GM18951 (cell line): ENCODE measurements at regions not wholly inside any gene's neighbourhood (a gene's known extent, or its start where the extent isn't known, plus 50 kb on each side); places are given as distances from the start of the nearest gene placed in this dataset.

Source experiments
- POLR2A ChIP-seq: IDR thresholded peaks from 4 replicates; pipeline ENCODE4 v1.6.1; 2011; ENCODE audit warnings: mild to moderate bottlenecking; ENCODE audit not compliant: insufficient read length, insufficient read depth; ENCODE audit errors: extremely low read depth
- in situ Hi-C: fragments of 300-500 bp; cut with MboI; formaldehyde crosslinking; loops from one replicate; pipeline ENCODE4 v1.12.0; 2022; ENCODE audit warnings: low sequenced_read_pairs, mixed read lengths, inconsistent platforms; ENCODE audit not compliant: unreplicated experiment

DNA sequence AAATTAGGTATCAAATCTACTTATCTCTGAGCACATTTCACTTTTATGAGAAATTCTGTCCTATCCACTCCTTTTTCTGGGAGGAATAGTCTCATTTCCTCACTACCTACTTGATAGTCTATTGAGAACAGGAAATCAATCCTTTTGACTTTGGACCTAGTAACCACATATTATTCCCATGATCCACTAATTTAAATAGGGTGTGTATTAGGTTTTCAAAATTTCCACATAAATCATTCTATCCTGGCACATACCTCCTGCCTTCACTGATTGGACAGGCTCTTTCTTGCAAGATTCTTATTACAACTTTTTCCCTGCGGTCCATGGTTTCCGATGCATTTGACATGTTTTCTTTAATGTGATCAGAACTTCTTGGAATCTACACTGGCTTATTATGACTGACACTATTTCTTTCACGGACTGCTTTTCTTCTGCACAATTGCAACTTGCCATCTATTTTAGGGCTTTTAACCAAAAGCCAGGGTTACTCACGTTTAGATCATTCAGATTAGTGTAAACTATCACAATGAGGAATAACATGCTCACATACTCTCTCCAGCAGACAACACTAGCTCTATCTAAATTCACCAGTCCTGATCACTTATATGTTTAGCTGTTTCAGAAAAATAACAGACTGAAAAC, 419.9 kb upstream of the SLIT2 start:
- no peak for TF ChIP-seq POLR2A
- in situ Hi-C loops: no loop called here

DNA sequence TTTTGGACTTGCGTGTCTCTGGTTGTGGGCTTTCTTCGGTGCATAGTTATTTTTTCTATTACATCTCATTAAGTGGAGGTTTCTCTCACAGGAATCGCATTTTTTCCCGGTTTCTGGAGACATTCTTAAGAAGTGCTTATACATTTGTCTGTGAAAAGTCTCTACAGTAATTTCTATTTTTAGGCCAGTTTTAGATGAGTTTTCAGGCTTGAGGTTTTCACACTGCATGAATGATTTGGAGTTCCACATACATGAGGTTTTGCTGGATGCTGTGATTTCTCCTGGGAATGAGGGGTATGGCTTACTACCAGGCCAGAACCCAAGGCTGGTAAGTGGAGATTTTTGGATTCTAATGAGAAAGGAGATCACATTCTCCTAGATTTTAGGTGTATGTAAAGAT, 422.6 kb upstream of the SLIT2 start:
- no peak for TF ChIP-seq POLR2A
- in situ Hi-C loops: no loop called here

DNA sequence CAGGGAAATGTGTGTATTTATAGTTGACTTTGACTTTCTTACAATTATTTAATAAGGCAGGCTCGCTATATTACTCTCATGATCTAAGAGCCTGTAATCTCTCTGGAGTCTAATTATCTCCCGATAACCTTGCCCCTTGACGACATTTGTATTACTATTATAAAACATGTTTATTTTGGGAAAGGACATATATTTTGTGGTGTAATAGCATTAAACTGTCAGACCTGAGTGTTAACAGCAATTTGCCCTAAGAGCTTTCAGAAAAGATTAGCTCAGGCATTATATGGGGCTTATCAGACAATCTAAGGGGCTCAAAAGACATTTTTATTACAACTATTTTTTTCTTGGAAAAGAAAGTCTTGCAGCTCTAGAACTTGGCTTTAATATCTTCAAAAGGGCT, 427.9 kb upstream of the SLIT2 start:
- in situ Hi-C loops: no loop called here
- TF ChIP-seq POLR2A: no peak

DNA sequence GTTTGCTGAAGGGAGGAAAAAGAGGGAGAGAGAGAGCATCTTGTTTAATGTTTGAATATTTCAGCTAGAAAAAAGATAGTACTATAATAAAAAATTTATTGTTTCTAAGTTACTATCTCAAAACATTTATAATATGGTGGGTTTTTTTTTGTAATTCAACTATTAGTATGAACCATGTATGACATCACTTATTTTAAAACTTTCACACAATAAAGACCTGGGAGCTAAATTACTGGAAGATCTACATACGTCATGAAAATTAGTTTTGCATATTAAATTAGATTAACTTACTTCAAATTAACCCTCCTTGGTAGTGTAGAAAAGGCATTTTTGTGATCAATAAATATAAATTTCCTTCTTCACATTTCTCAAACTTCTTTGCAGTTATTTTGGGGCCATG, 432.0 kb upstream of the SLIT2 start:
- in situ Hi-C loops: no loop called here
- no peak for TF ChIP-seq POLR2A

DNA sequence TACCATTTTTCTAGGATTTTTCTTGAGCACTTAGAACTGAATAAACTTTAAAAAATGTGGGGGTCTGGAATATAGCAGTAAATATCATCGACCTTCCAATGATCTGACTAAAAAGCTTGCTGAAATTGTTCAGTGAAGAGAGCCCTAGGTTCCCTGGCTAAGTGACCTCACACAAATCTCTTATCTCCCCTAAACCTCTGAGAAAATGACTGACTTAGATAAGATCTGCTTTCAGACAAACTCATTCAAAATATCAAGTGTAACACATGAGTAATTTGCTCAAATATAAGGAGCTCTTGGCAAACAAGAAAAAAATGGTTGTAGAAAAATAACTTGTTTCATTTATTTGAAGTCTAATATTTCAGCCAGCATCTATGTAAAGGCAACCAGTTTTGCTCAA, 441.7 kb upstream of the SLIT2 start:
- no peak for TF ChIP-seq POLR2A
- in situ Hi-C loops: no loop called here

DNA sequence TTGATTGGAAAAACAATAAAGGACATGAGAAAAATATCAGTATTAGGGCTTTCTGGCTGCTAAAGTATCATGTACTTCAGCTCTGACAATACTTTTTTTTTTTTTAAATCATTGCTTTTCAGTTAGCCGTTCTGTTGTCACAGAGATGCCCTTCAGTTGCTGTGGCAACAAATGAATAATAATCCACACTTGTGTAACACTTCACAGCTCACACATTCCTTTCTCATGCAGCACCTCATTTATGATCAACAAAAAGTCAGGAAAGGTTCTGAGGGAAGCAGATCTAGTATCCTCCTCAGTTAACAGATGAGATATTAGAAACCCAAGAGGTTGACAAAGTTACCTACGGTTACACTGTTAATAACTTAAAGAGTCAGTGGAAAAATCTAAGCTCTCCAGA, 444.2 kb upstream of the SLIT2 start:
- in situ Hi-C loops: no loop called here
- no peak for TF ChIP-seq POLR2A

DNA sequence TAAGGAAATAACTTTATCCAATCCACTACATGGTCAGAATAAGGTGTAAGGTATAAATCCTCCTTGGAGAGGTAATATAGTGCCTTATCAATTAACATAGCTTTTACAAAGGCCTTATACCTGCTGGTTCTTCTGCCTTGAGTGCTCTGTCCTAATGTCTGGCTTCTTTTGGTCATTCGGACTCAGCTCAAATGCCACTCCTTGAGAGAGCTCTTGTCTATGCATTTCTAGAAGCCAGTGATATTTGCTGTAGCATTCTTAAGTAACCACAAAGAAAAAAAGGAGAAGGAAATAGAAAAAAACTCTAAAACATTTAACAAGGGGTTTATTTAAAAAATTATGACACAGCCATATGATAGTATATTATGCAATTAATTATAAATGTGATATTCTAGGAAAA, 444.8 kb upstream of the SLIT2 start:
- no peak for TF ChIP-seq POLR2A
- in situ Hi-C loops: no loop called here

DNA sequence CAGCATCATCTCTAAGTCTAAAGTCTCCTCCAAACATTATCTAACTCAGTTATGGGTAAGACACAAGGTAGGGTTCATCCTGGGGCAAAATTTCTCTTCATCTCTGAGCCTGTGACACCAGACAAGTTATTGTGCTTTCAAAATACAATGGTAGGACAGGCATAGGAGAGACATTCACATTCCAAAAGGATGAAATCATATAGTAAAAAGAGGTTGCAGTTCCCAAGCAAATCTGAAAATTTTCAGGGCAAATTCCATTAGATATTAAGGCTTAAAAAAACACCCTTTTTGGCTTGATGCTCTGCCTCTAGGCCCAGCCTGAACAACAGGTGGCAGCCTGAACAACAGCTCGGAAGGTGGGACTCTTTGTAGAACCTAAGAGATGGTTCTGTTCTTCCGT, 448.3 kb upstream of the SLIT2 start:
- in situ Hi-C loops: no loop called here

DNA sequence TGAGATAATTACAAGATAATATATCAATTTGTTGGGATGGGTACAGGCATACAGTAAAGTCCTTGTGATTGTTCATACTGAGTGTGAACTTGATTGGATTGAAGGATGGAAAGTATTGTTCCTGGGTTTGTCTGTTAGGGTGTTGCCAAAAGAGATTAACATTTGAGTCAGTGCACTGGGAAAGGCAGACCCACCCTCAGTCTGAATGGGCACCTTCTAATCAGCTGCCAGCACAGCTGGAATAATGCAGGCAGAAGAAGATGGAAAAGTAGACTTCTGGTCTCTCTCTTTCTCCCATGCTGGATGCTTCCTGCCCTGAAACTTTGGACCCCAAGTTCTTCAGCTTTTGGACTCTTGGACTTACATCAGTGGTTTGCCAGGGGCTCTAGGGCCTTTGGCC, 457.9 kb upstream of the SLIT2 start:
- no peak for TF ChIP-seq POLR2A
- in situ Hi-C loops: no loop called here

More for the DNA sequence above, 448.3 kb upstream of the SLIT2 start:
- TF ChIP-seq POLR2A: no peak

DNA sequence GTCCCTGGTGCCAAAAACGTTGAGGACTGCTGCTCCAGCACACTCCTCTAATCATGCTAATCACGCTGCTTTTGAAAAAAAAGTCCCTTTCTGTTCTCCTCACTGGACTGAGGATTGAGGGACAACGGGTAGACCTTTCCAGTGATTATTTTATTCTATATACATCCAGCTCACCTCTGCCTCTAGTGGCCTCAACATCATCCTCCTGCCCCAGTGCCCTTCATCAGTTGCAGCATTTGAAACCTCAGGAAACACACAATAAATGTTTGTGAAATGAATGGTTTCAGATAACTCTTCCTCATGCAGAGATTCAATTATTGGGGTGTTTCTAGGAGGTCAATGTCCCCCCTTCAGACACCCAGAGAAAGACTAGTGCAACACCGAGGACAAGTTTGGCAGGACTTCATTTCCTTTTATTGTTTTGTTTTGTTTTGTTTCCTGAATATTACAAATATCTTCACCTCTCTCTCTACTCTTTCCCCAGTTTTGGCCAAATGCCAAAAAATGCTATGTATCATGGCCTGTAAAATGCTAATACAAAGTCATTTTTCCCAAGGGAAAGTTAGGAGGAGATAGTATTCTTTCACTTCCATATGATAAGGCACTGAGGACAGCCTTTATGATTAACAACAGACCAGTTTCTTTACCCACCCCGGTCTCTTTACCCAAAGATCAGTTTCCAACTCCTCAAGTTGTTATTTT, 460.1 kb upstream of the SLIT2 start:
- in situ Hi-C loops: no loop called here
- TF ChIP-seq POLR2A: no peak

DNA sequence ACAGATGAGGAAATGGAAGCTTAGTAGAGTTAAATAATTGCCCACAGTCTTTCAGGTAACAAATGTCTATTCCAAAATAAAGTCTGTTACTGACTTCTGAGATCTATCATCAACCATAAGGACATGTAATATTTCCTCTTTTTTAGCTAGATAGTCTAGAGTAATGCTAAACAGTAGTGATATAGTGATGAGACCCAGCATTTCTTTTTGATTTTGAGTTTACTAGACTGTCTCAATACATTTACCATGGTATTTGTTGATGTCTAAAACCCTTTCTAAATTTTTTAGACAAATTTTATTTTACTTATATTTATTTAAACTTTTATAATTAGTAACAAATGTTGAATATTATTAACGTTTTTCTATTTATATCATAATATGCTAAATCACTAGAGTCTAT, 465.1 kb upstream of the SLIT2 start:
- in situ Hi-C loops: no loop called here
- no peak for TF ChIP-seq POLR2A

DNA sequence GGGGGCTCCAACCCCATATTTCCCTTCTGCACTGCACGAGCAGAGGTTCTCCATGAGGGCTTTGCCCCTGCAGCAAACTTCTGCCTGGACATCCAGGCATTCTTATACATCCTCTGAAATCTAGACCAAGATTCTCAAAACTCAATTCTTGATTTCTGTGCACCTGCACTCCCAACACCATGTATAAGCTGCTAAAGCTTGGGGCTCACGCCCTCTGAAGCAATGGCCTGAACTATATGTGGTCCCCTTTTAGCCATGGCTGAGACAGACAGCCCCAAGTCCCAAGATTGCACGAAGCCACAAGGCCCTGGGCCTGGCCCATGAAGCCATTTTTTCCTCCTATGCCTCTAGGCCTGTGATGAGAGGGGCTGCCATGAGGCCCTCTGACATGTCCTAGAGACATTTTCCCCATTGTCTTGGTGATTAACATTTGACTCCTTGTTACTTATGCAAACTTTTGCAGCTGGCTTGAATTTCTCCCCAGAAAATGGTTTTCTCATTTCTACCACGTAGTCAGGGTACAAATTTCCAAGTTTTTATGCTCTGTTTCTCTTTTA, 468.0 kb upstream of the SLIT2 start:
- in situ Hi-C loops: no loop called here
- TF ChIP-seq POLR2A: no peak

DNA sequence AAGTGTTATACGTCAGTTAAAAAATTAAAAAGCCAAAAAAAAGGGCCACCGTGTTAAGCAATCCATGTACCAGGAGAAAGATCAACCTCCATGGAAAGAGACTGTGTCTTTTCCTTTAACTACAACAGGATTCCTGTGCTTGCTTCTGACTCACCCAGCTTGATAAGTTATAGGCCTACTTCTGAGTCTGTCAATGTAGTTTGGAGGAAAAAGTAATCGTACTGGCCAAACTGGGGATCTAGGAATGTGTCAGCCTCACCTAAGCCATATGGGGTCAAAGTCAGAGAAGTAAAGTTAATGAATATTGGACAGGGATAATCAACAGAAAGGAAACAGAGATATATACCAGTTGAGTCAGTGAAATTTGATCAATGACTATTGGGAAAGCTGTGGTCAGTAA, 470.8 kb upstream of the SLIT2 start:
- no peak for TF ChIP-seq POLR2A
- in situ Hi-C loops: no loop called here

DNA sequence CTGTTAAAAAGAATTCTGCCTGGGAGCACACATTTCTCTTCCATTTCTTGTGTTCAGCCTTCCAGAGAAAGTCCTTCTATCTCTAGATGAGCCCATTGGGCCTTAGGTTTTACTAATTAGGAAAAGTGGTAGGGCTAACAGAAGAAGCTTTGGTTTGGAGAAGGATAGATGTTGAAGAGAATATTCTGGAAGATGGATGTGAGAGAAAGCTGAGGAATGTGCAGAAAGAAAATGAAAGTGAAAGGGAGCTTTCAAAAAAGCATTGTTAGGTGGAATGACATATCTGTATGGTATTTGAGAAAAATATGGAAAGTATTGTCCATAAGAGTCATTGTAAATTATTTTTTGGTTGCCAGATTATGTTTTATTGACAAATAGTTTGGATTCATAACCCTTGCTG, 474.8 kb upstream of the SLIT2 start:
- in situ Hi-C loops: no loop called here
- TF ChIP-seq POLR2A: no peak

DNA sequence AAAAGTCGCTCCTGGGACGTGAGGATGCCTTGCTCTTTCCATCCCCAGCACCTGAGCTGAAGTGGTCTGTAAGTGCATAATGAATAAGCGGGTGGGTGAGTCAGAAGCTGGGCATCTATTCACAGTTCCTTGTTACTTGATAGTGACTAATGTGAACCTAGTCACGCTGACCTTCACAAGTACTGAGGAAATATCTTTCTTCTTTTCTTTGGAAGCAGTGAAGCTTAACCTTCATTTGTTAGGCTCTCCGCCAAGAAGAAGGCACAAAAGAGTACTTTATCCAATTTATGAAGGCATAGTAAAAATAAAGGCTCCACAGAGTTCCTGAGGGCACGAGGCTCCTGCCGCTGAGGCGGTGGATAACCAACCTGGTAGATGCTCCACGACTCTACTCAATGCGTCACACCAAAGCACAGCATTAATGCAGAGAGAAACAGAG, 475.7 kb upstream of the SLIT2 start:
- no peak for TF ChIP-seq POLR2A
- in situ Hi-C loops: no loop called here
